HCEC 1CT (cell line): ENCODE measurements at regions not wholly inside any gene's neighbourhood (a gene's known extent, or its start where the extent isn't known, plus 50 kb on each side); places are given as distances from the start of the nearest gene placed in this dataset.
"Not testable (repeated sequence)": the region's sequence is repeated elsewhere in the genome, so short reads cannot be mapped to it uniquely, and the experiment has no call there.

Source experiments
- DNase-seq: peaks from one replicate; pipeline ENCODE4 v3.0.0-alpha.2; 2017

GRCh38 chr2:53536583-53537361 lies 230.8 kb upstream of the CHAC2 start:
- DNase-seq = no peak

DNA sequence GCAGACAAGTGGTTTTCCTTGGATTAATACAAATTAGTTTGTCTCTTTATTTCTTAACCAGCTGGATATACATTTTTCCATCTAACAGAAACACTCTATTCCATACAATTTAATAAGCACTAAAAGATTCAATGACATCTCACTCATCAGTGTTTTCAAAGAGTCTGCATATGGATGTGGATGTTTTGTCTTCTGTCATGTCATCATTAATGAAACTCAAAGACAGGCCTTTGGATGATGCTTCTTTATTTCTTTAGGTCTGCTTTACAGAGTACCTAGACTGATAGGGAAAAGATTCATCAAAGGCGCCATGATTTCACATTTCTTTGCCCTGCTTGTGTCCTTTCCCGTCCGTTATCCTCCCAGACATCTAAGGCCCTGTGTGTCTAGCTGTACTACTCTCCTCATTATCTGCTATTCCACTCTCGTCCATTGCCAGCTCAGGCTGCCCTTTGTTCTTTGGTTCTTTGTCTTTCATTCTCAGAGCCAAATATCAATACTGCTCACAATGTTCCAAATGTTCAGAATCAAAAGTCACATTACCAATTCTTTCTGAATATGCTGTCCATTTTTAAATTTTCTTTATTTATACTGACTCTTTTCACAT lies 232.3 kb upstream of the CHAC2 start:
- no peak for DNase-seq

GRCh38 chr2:53530126-53530525 lies 237.5 kb upstream of the CHAC2 start:
- no peak for DNase-seq

DNA sequence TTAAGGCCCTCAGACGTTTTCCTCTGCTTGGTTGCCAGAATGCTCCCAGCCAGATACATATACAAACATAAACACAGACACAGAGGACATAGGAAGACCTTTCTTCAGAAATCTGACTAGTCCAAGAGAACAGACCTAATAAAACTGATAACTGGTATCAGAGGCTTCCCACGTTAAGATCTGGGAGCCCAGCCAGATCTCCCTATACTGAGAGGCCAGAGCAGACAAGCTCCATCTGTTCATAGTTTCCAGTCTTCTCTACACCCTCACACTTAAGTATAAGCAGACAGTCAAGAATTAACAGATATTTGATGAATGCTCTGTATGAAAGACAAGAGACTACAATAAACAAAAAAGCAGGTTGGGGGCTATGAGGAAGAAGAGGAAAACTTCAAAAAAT lies 240.5 kb upstream of the CHAC2 start:
- no peak for DNase-seq

- no peak for DNase-seq
Measured at GRCh38 chr2:53519918-53520841, 247.4 kb upstream of the CHAC2 start.

- no peak for DNase-seq
Measured at GRCh38 chr2:53517406-53517805, 250.2 kb upstream of the CHAC2 start.

DNA sequence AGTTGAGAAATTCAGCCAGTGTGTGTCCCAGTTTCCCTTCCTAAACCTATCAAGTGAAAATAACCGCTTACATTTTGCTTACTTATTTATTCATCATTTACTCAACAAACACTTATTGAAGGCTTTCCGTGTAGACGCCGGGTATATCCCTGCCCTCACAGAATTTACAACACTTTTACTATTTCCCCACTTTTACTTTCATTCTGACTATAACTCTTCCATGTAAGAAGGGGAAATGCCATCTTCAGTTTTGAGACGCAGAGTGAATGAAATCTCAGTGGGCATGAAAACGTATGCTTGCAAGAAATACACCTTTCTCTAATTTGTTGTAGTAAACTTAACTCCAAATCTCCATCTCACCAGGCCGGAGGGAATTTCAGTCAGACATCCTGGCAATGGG lies 251.0 kb upstream of the CHAC2 start:
- no peak for DNase-seq

GRCh38 chr2:53515435-53516332 lies 251.9 kb upstream of the CHAC2 start:
- peak; percentile 14 for DNase-seq

DNA sequence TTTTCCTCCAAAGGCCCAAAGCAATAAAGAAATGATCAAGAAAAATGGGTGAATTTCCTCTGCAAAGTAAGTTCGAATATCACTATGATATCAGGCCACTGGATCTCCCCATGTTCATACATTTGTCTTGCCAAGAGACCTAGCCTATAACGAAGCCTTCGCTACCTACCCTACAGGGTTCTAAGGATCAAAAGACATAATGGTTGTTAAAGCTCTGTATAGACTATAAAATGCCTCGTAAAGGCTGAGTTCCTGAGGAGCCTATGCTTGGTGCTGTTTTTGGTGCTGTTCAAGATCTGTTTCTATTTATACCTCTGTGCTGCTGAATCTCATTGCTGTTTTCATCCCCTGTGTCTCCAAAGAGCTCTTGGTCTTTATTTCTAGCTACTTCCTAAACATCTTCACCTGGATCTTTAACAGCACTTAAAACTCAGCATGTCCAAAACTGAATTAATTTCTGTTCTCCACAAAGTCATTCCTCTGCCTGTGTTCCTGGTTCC lies 254.4 kb upstream of the CHAC2 start:
- no peak for DNase-seq

DNA sequence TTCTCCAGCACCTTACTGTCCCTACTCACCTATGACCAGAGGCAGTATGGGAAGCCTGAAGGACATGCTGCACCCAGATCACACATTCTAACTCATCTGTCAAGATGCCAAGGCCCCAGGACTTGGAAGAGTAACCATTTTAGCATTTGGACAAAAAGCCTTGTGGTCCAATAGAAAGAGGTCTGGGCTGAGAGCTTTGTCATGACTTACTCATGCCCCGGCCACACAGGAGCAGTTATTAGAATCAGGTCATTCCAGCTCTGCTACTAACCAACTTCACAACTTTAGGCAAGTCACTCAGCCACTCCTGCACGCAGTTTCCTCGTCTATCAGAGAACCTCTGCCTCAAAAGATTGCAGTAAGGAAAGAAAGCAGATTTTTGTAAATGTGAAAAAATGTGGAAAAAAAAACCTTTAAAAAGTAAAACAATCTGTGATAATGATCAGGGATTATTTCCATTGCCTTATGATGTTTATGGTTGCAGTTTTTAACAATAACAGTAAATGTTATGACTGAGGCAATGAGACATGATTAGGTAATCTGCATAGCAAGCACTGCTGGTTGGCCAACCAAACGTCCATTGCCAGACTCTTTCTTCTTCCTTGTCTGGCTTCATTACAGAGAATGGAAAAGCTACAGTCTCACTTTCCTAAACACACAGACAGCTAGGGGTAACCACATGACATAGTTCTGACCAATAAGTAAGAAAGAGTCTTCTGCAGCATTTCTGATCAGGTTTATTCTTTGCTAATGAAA lies 255.4 kb upstream of the CHAC2 start:
- peak; percentile 68 for DNase-seq

- DNase-seq = no peak
Measured at GRCh38 chr2:53511549-53511948, 256.1 kb upstream of the CHAC2 start.

- no peak for DNase-seq
Measured at GRCh38 chr2:53510401-53510800, 257.2 kb upstream of the CHAC2 start.

DNA sequence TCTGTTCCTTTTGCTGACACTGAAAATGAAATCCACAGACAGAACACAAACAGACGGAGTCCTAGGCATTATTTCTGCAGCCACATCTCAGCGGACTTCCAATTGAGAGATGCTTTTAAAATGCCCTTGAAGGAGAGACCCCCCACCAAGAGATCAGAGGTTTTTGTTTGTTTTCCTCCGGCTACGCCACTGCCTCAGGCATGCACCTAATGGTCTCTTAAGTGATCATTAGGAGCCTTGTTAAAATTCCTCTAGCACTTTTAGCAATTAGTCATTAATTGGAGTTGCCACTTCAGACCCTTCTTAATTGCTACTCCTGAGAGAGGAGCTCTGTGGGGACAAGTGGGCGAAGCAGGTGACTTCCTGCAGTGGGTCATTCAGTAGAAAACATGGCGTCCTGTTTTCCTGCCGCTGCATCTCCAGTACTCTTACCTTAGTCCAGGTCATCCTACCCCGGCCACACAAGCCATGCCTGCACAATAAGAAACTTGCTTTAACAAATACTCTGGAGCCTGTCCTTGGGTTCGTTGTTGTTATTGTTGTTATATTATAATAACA lies 257.7 kb upstream of the CHAC2 start:
- DNase-seq = no peak

DNA sequence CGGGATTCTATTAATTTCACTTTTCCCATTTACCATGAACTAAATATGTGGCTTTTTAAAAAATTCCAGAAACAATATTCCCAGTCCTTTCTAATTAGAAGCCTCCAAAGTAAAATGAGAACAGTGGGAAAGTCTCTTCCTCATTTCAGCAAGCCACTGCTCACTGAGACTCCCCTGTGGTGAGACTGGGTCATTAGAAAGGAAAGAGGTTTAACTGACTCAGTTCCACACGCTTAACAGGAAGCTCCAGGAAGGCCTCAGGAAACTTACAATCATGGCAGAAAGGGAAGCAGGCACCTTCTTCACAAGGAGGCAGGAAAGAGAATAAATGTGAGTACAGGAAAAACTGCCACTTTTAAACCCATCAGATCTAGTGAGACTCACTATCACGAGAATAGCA lies 258.9 kb upstream of the CHAC2 start:
- peak; percentile 33 for DNase-seq

GRCh38 chr2:53507070-53507469 lies 260.5 kb upstream of the CHAC2 start:
- not testable (repeated sequence) for DNase-seq

DNA sequence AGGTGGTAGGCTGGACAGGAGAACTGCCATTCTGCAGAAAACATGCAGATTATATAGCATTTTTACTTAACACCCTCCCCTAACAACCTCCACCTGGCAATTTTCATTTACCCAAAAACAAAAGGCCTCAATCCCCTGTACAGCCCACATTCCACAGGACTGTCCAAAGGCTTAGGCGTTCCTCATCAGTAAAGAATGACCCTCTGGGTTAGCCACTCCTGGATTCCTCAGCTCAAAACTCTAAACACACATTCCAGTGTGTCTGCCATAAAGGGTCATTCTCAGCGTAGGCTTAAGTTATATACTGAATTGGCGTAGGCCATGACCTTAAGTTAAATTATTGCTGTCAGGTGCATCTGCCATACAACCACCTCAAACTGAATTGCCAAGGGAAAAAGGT lies 261.8 kb upstream of the CHAC2 start:
- DNase-seq = peak; percentile 20

DNA sequence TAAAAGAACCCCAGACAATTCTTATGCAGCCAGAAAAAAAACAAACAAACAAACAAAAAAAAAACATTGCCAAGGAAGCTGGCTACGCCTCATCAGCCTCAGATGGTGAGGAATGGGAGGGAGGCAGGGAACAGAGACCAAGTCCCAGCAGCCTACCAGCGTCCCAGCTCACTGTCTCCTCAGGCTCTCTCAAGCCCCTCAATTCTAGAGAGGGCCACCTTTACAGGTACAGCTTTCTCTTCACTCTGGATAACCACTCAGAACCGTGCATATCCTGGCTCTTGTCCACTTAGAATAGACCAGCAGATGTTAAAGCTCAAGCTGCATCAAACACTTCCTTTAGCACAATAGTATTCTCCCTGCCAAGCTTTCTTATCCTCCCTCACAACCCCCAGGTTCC lies 263.1 kb upstream of the CHAC2 start:
- no peak for DNase-seq

- DNase-seq = no peak
Measured at GRCh38 chr2:53500181-53500580, 267.4 kb upstream of the CHAC2 start.

DNA sequence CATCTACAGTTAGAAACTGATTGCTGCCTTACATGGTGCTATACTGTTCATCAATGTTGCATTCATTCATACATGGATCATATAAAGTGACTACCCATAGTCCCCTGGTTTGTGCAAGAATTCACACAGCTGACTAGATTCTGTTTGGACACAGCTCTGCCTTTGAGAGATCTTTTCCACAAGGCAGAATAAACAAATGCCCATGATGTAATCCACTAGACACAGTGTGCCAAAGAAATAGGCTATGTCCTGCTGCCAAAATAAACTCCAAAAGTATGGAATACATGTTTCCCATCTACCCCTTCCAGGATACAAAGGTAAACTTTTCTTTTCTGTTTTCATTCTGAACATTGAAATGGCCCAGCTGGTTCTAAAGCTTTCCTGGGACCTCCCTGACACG lies 269.4 kb upstream of the CHAC2 start:
- DNase-seq = peak; percentile 51

DNA sequence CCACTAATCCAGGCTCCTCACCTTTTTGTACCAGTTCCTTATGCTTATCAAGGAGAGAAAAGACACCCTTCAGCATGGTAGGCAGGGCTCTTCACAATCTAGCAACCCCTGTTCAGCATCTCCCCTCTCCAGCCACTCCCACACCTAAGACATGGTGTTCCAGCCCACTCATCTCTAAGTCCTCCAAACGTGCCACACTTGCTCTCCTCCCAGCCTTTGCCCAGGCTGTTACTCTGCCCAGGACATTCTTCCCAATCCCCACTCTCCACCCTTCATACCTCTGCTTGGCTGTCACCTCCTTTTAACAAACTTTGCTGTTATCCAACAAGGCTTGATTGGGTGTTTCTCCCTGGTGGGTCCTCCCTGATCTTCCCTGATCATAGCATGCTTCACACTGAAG lies 270.6 kb upstream of the CHAC2 start:
- DNase-seq = no peak

DNA sequence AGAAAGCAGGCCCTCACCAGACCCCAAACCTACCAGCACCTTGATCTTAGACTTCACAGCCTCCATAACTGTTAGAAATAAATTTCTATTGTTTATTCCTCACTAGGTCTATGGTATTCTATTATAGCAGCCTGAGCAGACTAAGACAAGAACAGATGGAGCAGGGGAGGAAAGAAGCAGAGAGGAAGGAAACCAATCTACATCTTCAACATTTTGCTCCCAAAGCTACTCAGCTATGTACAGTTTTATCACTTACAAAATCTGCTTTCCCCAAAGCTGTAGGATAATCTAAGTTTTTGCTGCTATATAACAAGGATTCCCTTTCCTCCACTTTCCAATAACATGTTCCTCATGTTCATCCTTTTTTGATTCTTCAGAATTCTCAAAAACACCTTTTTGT lies 274.4 kb upstream of the CHAC2 start:
- no peak for DNase-seq
